Heart right ventricle (tissue), 16 donors: ENCODE measurements at regions not wholly inside any gene's neighbourhood (a gene's known extent, or its start where the extent isn't known, plus 50 kb on each side); places are given as distances from the start of the nearest gene placed in this dataset.
"Not testable (repeated sequence)": the region's sequence is repeated elsewhere in the genome, so short reads cannot be mapped to it uniquely, and the experiment has no call there.

Experiments used
- ATAC-seq, 8 donors: fragments of 200-7000 bp; cut with Tn5 transposase; one replicate each; pipeline ENCODE4 v1.9.1; 2020; ENCODE audit warnings: mild to moderate bottlenecking in 8 of 8, moderate library complexity in 8 of 8, moderate number of reproducible peaks in 1 of 8
- DNase-seq, 2 donors: peaks; one replicate each; pipeline ENCODE4 v3.0.0-alpha.2; 2020
- H3K27ac ChIP-seq, 10 donors: fragments of 200-600 bp; sonication (generic) in 2 of 10; one replicate each; pipeline versions ENCODE4 v1.5.0 to v1.8.0; 2020 to 2022; ENCODE audit warnings: mild to moderate bottlenecking in 3 of 10
- H3K27me3 ChIP-seq, 7 donors: fragments of 200-600 bp; one replicate each; pipeline ENCODE4 v1.8.0; 2021 to 2022; ENCODE audit warnings: mild to moderate bottlenecking in 2 of 7
- H3K36me3 ChIP-seq, 9 donors: fragments of 200-600 bp; sonication (generic) in 1 of 9; one replicate each; pipeline versions ENCODE4 v1.5.0 to v1.8.0; 2020 to 2022; ENCODE audit warnings: mild to moderate bottlenecking in 2 of 9
- H3K4me1 ChIP-seq, 9 donors: fragments of 200-600 bp; sonication (generic) in 1 of 9; one replicate each; pipeline versions ENCODE4 v1.5.0 to v1.8.0; 2020 to 2022; ENCODE audit warnings: mild to moderate bottlenecking in 4 of 9
- H3K4me3 ChIP-seq, 10 donors: fragments of 200-600 bp; sonication (generic) in 2 of 10; one replicate each; pipeline versions ENCODE4 v1.5.0 to v1.8.0; 2020 to 2022; ENCODE audit warnings: mild to moderate bottlenecking in 7 of 10, moderate library complexity in 2 of 10
- H3K9me3 ChIP-seq, 11 donors: fragments of 200-600 bp in 10 of 11; sonication (generic) in 2 of 11; one replicate each; pipeline versions ENCODE4 v1.5.0 to v1.8.0; 2013 to 2022; ENCODE audit warnings: mild to moderate bottlenecking in 2 of 11, control low read depth in 1 of 11, moderate library complexity in 1 of 11
- CTCF ChIP-seq, 9 donors: fragments of 200-600 bp; sonication (generic) in 2 of 9; IDR thresholded peaks; one replicate each; pipeline versions ENCODE4 v1.5.0 to v1.8.0; 2021 to 2022; ENCODE audit warnings: antibody characterized with exemption in 9 of 9, mild to moderate bottlenecking in 5 of 9, moderate library complexity in 1 of 9
- WGBS, 2 donors: extraction: QIAGEN DNeasy Blood & Tissue Kit; methylation state at CpG; one replicate each; pipeline ENCODE4 v1.1.7; 2013; ENCODE audit warnings: inconsistent platforms in 1 of 2; 5-methylcytosine and 5-hydroxymethylcytosine counted together
- intact Hi-C, 10 donors: fragments of 100-400 bp; cut with DNase I; formaldehyde crosslinking; loops; one replicate each; pipeline versions ENCODE4 v1.11.1 to v1.14.2; 2022
- donor health status: Arrhythmogenic right ventricular cardiomyopathy.
- donor health status: ischemic (EF 13 %, LVEDD 7.1; RV severe dilation, severe dysfunction).
- donor health status: healthy with polysubstance abuse.
- donor health status: DM: no; HTN: yes; CAD: no.
- donor health status: DM: no; HTN: no; CAD: no.
- donor health status: ischemic (EF 25% LVEDD 6.9; RV normal size, moderate dysfunction).
- donor health status: ischemic (EF 25% LVEDD 5.7; RV mildly dilated, moderate dysfunction).
- donor health status: healthy.
- donor health status: DM: yes; HTN: yes; CAD: no.
- donor health status: Ischemic cardiomyopathy.
- donor health status: ischemic (EF 35%, LVEDD 5.7; RV mildly dilated, moderate dysfunction).
- donor health status: nonischemic (EF 11% LVEDD 7.7; RV severe dilation, severe dysfunction).
- donor health status: DM: yes; HTN: yes; CAD: no.
- donor health status: PGD.
- donor health status: ischemic (EF 29% LVEDD 5.4; RV normal size, mild dysfunction).
- donor health status: nonischemic (EF 23%, LVEDD 6.1; RV moderate dilation, normal function).

- intact Hi-C loops: no loop called here
- Histone ChIP-seq H3K27me3 (no peaks in the 10 kb centered on the region), H3K36me3 (no peaks in the 10 kb centered on the region), H3K9me3 (peaks cover 0 to 6% (median 0%) of the 10 kb centered on the region in 11 donors), H3K27ac (no peak overlapping the region), H3K4me3 (no peak overlapping the region), H3K4me1 (no peaks in the 10 kb centered on the region)
- no peak for ATAC-seq
- TF ChIP-seq CTCF (IDR thresholded peaks at IDR 0.05): no peak
- WGBS, 2 donors: 55 to 59% methylated on average over 2 of the region's 2 CpGs
- DNase-seq: no peak
Observed at GRCh38 chr13:66087269-66087710, 1142.8 kb downstream of the PCDH9 start.

- Histone ChIP-seq H3K27me3 (no peaks in the 10 kb centered on the region), H3K36me3 (no peaks in the 10 kb centered on the region), H3K27ac (no peak overlapping the region), H3K4me3 (no peak overlapping the region), H3K9me3 (no peaks in the 10 kb centered on the region), H3K4me1 (no peaks in the 10 kb centered on the region)
- no peak for TF ChIP-seq CTCF (IDR thresholded peaks at IDR 0.05)
- ATAC-seq: no peak
- intact Hi-C loops: no loop called here
- no peak for DNase-seq
Observed at GRCh38 chr13:66077132-66077689, 1152.9 kb downstream of the PCDH9 start.

DNA sequence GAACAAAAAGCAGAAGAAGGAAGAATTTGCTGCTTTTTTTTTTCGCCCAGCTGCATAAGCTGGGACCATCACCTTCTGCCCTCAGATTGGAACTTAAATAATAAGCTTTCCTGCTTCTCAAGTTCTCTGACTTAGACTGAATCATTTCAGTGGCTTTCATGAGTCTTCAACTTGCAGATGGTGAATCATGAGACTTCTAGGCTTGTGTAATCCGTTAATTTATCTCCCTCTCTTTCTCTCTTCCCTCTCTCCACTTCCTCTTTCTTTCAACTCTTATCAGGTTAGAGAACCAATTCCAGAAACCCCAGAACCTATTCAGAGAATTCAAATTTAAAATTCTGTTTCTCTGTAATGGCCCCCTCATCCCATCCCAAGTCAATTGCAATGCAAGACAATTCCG is 1153.7 kb downstream of the PCDH9 start:
- no peak for TF ChIP-seq CTCF (IDR thresholded peaks at IDR 0.05)
- no peaks in the 10 kb centered on the region for H3K9me3 ChIP-seq
- H3K4me1 ChIP-seq: no peaks in the 10 kb centered on the region
- H3K27ac ChIP-seq: no peak overlapping the region
- intact Hi-C loops: no loop called here
- H3K36me3 ChIP-seq: no peaks in the 10 kb centered on the region
- ATAC-seq (no peak), DNase-seq (no peak)
- H3K4me3 ChIP-seq: no peak overlapping the region
- no peaks in the 10 kb centered on the region for H3K27me3 ChIP-seq
- 85 to 89% methylated on average over 3 of the region's 3 CpGs for WGBS, 2 donors

DNA sequence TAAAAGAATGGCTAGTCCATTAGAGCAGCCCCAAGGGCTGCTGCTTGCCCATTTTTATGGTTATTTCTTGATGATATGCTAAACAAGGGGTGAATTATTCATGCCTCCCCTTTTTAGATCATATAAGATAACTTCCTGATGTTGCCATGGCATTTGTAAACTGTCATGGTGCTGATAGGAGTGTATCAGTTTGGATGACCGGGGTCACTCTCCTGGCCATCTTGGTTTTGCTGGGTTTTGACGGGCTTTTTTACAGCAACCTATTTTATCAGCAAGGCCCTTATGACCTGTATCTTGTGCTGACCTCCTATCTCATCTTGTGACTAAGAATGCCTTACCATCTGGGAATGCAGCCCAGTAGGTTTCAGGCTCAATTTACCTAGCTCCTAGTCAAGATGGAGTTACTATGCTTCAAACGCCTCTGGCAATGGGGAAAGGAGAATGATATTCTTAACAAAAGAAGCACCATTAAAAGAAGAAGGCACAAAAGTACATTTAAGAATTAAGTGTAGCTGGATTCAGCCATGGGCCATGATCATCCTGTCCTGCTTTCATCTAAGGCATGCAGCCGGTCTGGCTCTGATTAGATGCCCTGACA is 1156.0 kb downstream of the PCDH9 start:
- H3K9me3 ChIP-seq: no peaks in the 10 kb centered on the region
- no peaks in the 10 kb centered on the region for H3K27me3 ChIP-seq
- TF ChIP-seq CTCF (IDR thresholded peaks at IDR 0.05): no peak
- H3K27ac ChIP-seq: no peak overlapping the region
- 78 to 82% methylated on average over 4 of the region's 4 CpGs for WGBS, 2 donors
- intact Hi-C loops: no loop called here
- no peaks in the 10 kb centered on the region for H3K36me3 ChIP-seq
- H3K4me1 ChIP-seq: no peaks in the 10 kb centered on the region
- ATAC-seq: no peak
- DNase-seq: no peak
- H3K4me3 ChIP-seq: no peak overlapping the region

DNA sequence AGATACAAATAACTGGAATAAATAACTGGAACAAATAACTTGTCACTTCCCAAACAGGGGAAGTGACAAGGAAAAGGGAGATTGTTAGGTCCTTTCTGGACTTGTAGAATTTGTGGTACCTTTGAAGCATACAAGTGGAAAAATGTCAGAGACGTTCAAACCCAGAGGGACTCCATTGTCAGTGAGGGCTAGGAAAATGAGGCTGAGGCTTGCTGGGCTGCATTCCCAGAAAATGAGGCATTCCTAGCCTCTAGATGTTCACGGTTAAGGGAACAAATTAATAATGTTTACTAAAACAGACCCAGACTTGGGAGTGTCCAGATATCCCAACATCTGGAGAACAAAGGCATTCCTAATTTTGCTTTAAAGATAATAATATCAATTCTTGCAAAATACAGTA is 1158.0 kb downstream of the PCDH9 start:
- DNase-seq, intact Hi-C loops, ATAC-seq, H3K27ac ChIP-seq, H3K27me3 ChIP-seq, H3K4me3 ChIP-seq, H3K4me1 ChIP-seq, H3K9me3 ChIP-seq, H3K36me3 ChIP-seq: not testable (repeated sequence)
- WGBS, 2 donors: 43 to 52% methylated on average over 2 of the region's 2 CpGs
